Dermis blood vessel endothelial cell (primary cell): ENCODE measurements at regions not wholly inside any gene's neighbourhood (a gene's known extent, or its start where the extent isn't known, plus 50 kb on each side); places are given as distances from the start of the nearest gene placed in this dataset.
"Not testable (repeated sequence)": the region's sequence is repeated elsewhere in the genome, so short reads cannot be mapped to it uniquely, and the experiment has no call there.

Source experiments
- DNase-seq: peaks from one replicate; pipeline ENCODE4 v3.0.0; 2010

DNA sequence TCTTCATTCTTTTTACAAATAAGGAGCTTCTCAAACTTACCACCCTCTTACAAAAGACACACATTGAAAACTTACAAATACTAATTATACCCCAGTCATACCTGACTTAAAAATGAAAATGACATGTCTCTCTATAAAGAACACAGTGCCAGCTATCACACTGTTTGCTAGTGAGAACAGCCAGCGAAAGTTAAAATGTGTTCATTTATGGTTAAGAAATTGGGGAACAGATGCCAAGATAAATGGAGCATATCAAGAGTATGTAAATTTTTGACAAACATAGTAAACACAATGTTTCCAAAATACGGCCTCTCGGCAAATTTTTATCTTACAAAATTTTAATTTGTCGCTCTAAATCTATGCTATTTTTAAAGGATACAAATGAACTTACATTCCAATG lies 1422.9 kb downstream of the KCNT2 start:
- no peak for DNase-seq

GRCh38 chr1:195173753-195174152 lies 1434.5 kb downstream of the KCNT2 start:
- DNase-seq: no peak

GRCh38 chr1:195159795-195160194 lies 1448.4 kb downstream of the KCNT2 start:
- DNase-seq: not testable (repeated sequence)

- no peak for DNase-seq
Measured at GRCh38 chr1:195158091-195158490, 1450.1 kb downstream of the KCNT2 start.

GRCh38 chr1:195153107-195153506 lies 1455.1 kb downstream of the KCNT2 start:
- DNase-seq: no peak

- no peak for DNase-seq
Measured at GRCh38 chr1:195150768-195151167, 1457.5 kb downstream of the KCNT2 start.

DNA sequence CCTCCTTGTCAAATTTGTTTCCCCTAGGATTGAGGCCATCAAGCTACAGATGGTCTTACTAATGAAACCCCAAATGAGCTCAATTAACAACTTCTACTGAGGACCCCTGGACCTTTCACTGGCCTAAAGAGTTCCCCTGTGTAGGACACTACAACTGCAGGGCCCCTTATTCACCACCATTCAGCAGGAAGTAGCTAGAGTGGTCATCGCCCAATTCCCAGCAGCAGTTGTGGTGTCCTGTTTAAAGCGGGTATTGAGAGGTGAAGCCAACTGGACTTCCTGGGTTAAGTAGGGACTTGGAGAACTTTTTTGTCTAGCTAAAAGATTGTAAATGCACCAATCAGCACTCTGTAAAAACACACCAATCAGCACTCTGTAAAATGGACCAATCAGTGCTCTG lies 1466.9 kb downstream of the KCNT2 start:
- DNase-seq: no peak

GRCh38 chr1:195130598-195130997 lies 1477.6 kb downstream of the KCNT2 start:
- DNase-seq: no peak

DNA sequence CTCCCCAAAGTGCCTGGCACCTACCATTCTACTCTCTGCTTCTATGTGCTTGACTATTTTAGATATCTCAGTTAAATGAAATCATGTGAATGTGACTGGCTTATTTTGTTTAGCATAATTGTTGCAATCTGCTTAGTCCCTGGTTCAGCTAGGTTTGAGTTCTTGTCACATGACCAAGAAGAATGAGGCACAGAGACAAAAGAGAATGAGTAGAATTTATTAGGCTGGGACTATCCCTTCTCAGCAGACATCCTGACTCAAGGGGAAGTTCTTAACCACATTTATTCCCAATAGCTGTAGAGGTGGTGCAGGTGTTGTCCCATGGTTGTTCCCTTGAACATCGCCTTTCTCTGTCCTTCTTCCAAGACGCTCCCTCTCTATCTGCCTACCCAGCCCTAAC lies 1485.7 kb downstream of the KCNT2 start:
- DNase-seq: no peak

DNA sequence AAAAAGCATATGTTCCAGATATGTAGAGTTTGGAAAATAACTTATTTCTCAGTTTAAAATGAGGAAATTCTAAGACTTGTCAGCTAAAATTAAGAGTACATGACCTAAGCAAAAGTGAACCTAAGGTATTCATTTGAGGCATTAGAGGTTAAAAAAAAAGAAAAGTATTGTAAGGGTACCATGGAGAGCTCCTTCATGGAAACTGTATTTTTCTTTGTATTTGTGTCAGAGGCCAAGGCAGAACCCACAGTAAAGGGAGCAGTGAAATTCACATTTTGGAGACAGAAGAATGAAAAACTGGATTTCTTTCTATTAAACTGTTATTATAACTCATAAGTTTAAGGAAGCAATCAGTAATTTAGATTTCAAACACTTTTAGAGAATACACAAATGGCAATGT lies 1494.8 kb downstream of the KCNT2 start:
- DNase-seq: no peak

GRCh38 chr1:195105773-195106172 lies 1502.5 kb downstream of the KCNT2 start:
- DNase-seq: no peak

DNA sequence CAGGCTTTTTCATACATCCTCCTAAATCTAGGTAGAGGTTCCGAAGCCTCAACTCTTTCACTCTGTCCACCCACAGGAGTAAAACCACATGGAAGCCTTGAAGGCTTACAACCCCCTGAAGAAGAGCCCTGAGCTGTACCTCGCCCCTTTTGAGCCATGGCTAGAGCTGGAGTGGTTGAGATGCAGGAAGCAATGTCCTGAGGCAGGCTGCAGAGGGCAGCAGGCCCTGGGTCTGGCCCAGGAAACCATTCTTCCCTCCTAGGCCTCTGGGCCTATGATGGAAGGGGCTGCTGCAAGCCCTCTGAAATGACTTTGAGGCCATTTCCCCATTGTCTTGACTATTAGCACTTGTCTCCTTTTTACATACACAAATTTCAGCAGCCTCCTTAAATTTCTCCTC lies 1503.0 kb downstream of the KCNT2 start:
- DNase-seq: no peak

GRCh38 chr1:195097316-195097715 lies 1510.9 kb downstream of the KCNT2 start:
- DNase-seq: no peak

DNA sequence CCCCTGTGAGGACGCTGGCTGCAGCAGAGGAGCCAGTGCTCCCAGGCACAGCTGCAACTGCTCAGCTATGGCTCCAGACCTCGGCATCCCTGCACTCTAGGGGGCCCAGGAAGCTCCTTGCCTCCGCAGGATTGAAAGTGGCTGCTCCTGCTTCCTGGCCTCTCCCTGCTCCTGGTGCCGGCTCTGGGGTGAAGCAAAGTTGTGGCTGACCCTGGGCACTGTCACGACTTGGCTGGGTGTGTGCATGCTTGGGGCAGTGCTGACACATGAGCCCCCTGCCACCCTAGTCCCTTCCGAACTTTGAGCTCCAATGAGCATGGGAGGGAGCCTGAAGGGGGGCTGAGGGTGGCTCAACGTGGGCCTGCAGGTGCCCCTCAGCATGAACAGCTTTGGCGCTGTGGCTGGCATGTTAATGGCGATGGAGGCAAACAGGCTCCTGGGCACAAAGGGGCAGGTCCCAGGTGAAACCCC lies 1512.2 kb downstream of the KCNT2 start:
- DNase-seq: no peak

DNA sequence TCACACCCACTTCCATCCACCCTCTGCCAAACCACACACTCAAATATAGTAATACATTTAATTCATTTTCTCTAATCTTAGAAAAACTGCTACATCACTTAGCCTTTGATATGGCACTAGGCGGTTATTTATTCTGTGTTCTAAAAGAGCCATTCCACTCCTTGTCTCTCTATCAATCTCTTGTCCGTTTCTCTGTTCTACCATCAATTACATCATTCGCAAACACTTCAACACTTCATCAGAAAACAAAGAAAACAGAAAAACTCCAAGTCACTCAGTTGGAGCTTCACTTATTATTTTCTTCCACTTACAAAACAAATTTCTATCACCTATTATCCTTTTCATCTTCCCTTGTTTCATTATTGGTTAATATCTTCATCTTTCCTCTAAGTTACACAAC lies 1523.0 kb downstream of the KCNT2 start:
- DNase-seq: no peak

- no peak for DNase-seq
Measured at GRCh38 chr1:195082183-195082582, 1526.1 kb downstream of the KCNT2 start.

- no peak for DNase-seq
Measured at GRCh38 chr1:195076682-195077081, 1531.6 kb downstream of the KCNT2 start.

GRCh38 chr1:195075973-195076372 lies 1532.3 kb downstream of the KCNT2 start:
- no peak for DNase-seq

- DNase-seq: no peak
Measured at GRCh38 chr1:195071461-195071860, 1536.8 kb downstream of the KCNT2 start.

- no peak for DNase-seq
Measured at GRCh38 chr1:195065437-195065836, 1542.8 kb downstream of the KCNT2 start.

GRCh38 chr1:195064358-195064757 lies 1543.9 kb downstream of the KCNT2 start:
- DNase-seq: no peak

DNA sequence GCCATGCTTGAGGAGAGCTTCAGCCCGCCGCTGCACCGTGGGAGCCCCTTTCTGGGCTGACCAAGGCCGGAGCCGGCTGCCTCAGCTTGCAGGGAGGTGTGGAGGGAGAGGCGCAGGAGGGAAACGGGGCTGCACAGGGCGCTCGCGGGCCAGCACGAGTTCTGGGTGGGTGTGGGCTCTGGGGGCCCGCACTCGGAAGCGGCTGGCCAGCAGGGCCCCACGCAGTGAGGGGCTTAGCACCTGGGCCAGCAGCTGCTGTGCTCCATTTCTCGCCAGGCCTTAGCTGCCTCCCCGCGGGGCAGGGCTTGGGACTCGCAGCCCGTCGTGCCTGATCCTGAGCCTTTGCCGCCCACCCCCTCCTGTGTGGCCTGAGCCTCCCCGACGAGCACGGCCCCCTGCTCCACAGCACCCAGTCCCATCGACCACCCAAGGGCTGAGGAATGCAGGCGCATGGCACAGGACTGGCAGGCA lies 1554.0 kb downstream of the KCNT2 start:
- DNase-seq: no peak

- no peak for DNase-seq
Measured at GRCh38 chr1:195053478-195053877, 1554.8 kb downstream of the KCNT2 start.

GRCh38 chr1:195047772-195048171 lies 1560.5 kb downstream of the KCNT2 start:
- no peak for DNase-seq

DNA sequence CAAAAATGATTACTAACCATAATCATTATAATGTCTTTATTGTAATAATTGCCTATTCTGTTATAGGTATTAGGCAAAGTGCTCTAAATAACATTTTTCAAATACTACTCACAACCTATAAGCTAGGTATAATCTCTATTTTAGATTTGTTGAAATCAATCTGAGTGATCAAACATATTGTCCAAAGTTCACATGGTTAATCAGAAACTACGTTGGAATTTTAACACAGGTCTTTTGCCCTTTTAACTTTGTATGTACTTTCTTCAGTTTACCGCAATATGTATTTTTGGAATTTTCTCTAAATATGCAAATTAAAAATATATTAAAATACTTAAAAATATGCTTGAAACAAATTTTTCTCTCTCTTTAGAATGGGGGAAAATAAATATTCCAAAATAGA lies 1563.2 kb downstream of the KCNT2 start:
- DNase-seq: no peak

DNA sequence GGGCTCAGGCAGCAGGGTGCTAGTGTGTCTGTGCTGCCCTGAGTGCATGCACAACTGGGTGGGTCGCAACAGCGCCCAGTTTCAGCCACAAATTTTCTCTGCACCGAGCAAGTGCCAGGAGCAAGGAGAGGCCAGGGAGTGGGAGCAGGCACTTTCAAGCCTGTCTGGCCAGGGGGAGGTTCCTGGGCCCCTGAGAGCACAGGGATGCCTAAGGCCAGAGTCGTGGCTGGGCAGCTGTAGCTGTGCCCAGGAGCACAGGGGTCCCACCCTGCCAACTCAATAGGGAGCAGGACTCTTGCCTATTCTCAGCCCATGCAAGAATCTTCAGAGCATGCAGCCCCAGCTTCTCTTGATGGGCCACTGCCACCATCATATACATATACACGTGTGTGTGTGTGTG lies 1577.4 kb downstream of the KCNT2 start:
- no peak for DNase-seq
